AML-193 (cell line): ENCODE measurements at regions not wholly inside any gene's neighbourhood (a gene's known extent, or its start where the extent isn't known, plus 50 kb on each side); places are given as distances from the start of the nearest gene placed in this dataset.

Source experiments
- DNase-seq, 2 experiments: peaks; one replicate each; lab custom pipeline; 2025; lab: John Stamatoyannopoulos, UW

DNA sequence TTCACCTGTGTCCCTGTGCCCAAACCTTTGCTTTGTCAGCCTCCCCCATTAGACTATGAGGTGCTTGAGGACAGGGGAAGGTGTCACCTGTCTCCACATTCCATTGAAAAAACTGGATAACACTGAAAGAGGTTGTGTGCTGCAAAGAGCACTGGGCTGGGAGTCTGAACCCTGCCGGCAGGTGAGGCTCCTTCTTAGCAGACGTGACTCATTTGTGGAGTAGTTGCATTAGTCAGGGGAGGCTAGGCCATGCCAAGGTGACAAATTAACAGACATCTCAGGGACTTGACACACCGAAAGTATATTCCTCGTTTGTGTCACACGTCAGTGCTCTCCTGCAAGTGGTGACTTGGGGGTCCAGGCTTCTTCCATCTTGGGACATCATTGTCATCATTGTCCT lies 95.9 kb upstream of the STX18 start:
- no peak for DNase-seq

DNA sequence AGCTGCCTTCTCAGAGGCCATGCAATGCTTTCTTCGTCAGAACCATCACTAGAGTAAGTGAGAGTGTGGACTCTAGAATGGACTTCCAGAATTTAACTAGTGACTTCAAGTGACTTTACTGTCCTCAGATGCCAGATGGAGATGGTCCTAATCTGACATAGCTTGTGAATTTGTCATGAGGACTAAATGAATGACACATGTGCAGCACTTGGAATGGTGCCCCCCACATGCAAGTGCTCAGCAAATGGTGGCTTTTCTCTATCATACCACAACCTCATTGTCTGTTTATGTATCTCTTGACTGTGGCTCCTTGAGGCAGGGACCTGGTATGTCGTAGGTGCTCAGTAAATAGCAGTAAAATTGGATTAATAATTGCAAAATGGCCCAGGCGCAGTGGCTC lies 91.6 kb upstream of the STX18 start:
- DNase-seq = no peak

DNA sequence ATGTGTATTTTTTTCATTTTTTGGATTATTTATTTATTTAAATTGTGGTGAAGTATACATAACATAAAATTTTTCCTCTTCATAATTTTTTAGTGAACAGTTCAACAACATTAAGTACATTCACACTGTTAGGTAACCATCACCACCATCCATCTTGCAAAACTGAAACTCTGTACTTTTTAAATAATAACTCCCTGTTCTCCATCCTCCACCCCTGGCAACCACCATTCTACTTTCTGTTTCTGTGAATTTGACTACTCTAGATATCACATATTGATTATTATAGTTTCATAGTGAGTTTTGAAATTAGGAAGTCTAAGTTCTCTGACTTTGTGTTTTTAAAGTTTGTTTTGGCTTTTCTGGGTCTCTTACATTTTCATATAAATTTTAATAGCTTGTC lies 89.3 kb upstream of the STX18 start:
- DNase-seq = no peak

DNA sequence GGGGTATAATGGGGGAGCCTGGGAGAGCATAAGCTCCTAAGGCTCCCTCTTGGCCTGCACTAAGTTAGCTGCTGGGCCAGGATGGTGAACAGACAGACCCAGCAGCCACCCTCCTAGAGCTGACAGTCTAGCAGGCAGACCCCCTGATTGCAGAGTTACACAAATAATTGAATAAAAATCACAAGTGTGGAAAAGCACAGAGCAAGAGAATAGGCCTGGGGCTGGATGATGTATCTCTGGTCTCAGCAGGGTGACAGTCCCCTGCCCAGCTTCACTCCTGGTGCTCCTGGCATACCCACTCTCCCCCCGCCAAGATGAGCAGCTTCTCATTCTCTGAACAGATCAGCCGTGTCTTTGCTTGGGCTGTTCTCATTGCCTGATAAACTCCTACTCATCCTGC lies 86.1 kb upstream of the STX18 start:
- DNase-seq = no peak

DNA sequence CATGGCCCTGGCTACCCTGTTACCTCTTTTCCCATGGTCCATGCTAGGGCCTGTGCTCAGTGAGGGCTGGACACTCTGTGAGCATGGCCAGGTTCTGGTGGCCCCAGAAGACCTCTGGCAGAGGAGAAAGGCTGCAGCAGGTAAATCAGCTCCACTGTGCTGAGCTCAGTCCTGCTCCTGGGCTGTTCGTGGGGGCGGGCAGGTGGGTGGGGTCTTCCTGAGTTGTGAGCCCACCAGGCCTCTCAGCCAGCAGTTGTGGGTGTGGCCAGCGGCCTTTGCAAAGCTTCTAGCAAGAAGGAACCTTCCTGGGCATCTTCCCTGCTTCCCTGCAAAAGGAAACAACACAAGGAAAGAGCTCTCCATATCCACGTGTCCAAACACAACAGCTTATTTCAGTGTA lies 85.3 kb upstream of the STX18 start:
- DNase-seq = no peak

DNA sequence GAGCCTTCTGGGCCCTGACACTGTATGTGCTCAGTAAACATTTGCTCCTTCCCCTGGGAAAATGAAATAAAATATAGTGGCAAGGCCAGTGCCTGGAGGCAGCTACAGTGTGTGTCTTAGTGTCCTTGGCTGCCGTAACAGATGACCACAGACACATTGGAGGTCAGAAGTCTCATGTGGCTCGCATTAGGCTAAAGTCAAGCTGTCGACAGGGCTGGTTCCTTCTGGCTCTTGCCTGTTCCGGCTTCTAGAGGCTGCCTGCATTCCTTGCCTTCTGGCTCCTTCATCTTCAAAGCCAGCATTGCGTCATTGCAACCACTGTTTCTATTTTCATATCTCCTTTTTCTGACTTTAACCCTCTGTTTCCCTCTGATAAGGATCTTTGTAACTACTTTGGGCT lies 83.6 kb upstream of the STX18 start:
- no peak for DNase-seq

DNA sequence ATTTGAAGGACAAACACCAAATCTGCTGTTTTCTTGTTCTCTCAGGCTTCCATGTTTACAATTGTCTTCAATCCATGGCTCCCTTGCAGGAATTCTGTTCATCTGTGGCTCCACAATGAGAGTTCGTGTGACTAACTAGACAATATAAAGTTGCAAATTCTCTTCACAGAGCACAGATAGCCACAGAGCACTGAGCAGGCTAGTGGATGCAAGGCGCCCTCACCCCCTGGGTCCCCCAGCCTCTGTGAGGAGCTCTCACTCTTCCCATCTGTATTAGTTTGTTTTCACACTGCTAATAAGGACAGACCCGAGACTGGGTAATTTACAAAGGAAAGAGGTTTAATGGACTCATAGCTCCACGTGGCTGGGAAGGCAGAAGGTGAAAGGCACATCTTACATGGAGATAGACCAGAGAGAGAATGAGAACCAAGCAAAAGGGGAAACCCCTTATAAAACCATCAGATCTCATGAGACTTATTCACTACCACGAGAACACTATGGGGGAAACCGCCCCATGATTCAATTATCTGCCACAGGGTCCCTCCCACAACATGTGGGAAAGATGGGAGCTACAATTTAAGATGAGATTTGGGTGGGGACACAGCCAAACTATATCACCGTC lies 82.5 kb upstream of the STX18 start:
- DNase-seq = no peak

DNA sequence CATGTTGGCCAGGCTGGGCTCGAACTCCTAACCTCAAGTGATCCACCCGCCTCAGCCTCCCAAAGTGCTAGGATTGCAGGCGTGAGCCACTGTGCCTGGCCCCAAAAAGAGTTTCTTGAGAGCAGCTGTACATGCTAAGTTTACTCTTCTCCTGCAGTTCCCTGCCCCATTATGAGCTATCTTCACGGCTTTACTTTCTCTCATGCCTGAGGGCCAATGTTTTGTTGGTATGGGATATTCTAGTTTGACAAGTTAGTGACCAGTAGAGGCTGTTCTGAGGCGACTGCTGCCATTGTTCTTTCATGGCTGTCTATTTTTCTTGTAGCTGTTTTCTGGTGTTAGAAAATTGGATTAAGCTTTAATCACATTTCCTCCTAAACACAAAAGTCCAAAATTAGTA lies 78.0 kb upstream of the STX18 start:
- no peak for DNase-seq

DNA sequence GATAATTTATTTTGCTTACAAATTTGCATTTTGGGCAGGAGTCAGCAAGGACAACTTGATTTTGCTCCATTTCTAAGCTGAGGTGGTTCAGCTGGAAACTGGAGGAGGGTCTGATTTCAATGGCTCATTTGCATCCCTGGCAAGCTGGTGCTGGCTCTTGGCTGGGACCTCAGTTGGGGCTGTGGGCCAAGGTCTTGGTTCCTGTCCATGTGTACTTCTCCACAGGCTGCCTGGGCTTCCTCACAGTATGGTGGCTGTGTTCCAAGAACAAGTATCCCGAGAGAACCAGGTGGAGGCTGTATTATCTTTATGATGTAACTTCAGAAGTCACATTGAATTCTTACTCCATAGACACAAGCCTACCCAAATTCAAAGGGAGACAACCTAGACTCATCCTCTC lies 77.0 kb upstream of the STX18 start:
- no peak for DNase-seq

DNA sequence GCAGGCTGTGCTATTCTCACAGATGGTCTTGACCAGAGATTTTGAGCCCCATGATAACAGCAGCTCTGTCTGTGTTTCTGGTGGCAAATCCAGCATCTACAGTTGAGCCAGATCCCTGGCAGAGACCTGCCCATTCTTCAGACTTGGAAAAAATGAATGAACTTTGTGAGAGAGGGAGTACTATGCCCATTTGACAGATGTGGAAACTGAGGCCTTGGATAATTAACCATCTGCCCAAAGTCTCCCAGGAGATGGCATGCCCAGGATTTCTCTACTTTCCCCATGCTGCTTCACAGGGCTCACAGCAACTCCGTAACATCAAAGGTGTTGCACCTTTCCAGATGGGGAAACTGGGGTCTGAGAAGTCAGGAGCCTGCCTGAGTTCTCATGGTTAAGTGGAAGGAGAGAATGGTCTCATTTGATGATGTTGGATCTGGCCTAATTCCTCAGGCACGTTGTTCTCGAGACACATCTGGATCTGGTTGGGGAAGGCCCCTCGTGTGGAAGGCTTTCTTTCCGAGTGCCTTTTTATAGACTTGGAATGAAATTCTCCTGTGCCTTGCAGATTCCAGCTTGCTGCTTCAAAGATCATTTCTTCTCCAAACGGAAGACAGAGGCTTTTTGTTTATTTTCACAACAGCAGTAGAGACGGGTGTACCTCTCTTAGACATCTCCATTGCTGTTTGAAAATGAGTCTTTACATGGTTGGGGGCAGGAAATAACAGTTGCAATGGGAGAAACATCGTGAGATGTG lies 73.3 kb upstream of the STX18 start:
- DNase-seq = no peak

DNA sequence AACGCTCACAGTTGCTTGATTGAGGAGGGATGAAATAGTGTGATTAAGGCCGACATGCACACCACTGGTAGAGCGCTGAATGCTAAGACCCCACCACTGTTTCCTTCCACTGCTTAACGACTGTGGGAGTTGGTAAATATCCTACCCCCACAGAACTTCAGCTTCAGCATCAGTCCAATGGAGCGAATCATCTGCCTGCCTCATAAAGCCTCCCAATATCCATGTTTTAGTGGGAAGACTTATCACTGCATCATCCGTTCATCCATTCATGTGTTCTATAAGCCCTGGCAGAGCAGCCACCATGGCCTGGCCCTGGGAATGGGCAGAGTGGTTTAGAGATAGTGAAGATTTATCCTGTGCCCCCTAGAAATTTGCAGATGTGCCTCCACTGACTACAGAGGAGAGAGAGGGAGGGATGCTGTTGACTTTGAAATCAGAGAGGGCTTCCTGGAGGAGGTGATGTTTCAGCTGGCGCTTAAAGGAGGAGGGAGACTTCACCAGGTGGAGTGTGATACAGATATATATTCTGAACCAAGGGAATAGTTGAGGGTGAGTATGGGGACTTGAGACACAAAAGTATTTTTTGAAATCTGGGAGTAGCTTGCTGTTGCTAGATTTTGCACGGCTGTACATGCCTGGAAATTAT lies 71.9 kb upstream of the STX18 start:
- no peak for DNase-seq

DNA sequence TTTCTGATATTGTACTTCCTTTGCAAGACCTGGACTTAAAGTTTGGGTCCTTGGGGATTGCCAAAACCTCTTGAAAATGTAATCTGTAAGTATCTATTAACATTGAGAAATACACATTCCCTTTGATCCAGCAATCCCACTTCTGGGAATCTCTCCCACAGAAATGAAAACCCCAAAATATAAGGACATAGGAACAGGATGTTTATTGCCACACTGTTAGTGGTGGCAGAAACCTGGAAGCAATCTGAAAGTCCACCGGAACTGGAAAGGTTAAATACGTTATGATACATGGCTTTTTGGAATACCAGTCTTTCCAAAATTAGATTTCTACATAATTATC lies 71.2 kb upstream of the STX18 start:
- no peak for DNase-seq

DNA sequence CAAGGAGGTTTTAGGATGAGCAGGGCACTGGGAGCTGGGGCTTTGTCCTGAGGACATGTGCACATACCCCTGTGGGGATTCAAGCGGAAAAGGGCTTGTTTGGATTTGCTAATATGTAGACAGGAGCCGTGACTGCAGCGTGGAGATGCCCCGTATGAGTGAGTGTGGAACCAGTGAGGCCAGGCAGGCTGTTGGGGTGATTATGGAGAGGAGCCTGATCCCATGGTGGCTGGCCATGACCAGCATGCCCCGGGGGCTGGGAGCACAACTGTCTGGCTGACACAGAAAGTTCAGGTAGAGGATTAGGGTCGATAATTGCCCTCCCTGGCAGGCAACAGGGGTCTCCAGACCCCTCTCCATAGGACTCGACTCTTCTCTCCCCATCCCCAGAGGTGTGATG lies 68.8 kb upstream of the STX18 start:
- no peak for DNase-seq

DNA sequence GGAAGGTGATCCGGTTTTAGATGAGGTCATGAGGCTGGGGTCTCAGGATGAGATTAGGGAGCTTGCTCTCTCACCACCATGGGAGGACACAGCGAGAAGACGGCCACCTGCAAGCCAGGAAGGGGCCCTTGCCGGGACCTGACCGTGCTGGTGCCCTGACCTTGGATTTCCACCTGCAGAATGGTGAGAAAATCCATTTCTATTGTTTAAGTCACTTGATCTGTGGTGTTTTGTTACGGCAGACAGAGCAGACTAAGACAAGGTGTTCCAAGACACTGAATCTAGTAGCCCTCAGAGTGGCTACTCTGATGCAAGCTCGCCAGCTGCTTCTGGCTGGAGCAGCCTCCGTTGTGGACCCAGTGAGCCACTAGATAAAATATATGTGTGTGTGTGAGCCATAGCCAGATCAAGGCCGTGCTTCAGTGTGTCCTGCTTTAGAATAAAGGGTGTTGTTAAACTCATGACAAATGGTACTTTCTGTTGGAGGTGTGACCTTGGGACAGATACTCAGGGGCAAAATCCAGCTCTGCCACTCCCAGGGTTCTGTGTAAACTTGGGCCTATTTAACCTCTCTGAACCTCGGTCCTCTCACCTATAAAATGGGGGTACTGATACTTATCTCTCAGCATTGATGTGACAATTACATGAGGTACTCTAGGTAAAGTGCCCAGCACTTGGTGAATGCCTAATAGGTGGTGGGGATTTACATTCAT lies 67.9 kb upstream of the STX18 start:
- no peak for DNase-seq

DNA sequence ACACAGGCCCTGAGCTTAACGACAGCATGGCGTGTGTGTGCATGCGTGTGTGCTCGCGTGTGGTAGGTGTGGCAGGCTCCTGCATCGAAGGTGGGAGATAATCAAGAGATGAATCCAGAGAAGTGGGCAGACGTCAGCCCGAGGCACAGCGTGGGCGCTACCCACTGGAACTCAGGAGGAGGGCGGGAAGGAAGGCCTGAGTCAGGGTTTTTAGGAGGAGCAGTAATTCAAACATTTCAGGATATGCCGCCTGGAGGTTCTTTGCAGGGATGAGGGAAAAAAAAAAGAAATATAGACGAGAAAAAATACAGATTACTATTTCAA lies 66.3 kb upstream of the STX18 start:
- no peak for DNase-seq

DNA sequence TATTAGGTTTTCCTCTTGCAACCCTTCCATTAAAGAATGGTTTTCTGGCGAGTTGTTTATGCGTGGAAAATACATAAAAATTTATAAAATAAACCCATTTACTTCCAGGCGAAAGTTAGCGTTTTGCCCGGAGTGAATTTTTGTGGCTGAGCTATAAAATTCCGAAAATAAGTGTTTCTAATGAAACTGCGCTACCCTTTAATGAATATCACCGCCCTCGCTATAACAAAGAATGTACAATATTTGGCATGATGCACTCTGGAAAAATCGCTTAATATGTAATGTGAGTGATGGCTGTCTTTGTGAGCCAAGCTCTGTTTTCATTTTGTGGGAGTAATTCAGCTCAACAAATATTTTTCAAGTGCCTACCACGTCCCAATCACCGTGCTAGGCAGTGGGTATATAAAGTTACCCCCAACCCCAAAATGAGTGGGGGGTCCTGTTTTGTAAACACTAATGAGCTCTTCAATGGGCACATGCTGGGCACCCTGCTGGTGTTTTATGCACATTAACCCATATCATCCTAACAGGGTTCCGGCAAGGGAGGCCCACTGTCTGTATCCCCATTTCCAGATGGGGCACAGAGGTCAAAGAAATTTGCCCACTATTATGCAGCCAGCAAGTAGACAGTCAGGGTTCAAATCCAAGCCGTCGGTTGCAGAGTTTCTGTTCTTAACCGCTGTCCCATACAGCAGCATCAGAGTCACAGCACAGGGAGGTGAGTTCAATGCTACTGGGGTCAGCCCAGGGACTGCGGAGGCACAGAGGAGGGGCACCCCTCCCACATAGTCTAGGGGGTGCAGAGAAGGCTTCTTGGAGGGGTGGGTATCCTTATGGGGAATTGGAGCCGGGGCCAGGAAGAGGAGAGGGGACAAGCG lies 65.7 kb upstream of the STX18 start:
- DNase-seq = no peak

DNA sequence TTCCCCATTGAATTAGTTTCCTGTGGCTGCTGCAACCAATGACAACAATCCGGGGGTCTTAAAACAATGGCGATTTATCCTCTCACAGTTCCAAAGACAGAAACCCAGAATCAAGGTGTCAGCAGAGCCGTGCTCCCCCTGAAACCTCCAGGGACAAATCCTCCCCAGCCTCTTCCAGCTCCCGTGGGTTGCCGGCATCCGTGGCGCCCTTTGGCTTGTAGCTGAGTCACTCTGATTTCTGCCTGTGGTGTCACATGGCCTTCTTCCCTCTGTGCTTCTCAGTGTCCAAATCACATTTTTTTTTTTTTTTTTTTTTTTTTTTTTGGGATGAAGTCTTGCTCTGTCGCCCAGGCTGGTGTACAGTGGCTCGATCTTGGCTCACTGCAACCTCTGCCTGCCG lies 64.5 kb upstream of the STX18 start:
- no peak for DNase-seq

DNA sequence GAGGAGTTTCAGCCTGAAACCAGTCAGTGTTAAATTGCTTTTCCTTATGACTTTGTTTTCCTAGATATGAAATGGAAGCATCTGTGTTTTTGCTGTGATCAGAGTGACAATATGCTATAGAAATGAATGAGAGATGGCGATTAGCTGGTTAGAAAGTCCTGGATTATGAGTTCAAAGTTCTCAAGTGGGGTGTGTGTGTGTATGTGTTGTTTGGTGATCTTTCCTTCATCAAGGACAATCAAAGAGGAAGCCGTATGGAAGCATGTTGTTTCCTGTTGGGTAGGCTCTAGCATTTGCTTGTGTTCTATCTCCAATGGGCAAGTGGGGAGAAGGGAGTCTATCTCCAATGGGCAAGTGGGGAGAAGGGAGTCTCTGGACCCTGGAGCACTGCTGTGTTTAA lies 64.0 kb upstream of the STX18 start:
- no peak for DNase-seq

DNA sequence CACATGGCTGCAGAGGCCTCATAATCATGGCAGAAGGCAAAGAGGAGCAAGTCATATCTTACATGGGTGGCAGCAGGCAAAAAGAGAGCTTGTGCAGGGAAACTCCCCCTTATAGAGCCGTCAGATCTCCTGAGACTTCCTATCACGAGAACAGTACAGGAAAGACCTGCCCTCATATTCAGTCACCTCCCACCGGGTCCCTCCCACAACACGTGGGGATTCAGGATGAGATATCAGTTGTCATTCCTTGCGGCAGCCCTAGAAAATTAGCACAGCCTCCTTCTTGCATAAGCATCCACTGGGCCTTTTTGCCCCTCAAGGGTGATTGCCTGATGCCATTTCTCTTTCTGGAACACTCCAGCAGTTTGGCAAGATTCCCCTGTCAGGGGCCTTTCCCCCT lies 61.7 kb upstream of the STX18 start:
- no peak for DNase-seq

DNA sequence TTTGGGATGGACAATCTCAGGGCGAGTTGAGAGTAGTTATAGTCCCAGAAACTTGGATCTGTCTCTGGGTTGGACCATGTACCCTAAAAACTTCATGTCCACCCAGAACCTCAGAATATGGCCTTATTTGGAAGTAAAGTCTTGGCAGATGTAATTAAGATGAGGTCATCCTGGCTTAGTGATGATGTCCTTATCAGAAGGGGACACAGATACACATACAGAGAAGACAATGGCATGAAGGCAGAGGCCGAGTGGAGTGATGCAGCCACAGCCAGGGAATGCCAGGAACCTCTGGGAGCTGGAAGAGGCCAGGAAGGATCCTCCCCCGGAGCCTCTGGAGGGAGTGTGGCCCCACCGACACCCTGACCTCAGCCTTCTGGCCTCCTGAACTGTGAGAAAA lies 61.2 kb upstream of the STX18 start:
- no peak for DNase-seq

DNA sequence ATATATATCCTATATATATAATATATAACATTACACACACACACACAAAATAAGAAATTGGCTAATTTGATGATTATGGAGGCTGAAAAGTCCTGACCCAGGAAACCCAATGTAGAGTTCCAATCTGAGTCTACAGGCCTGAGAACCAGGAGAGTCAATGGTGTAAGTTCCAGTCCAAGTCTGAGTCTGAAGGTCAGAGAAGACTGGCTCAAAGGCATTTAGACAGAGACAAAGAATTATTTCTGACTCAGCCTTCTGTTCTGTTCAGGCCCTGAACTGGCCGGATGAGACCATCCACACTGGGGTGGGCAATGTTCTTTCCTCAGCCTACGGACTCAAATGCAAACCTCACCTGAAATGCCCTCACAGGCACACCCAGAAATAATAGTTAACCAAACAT lies 60.6 kb upstream of the STX18 start:
- no peak for DNase-seq

DNA sequence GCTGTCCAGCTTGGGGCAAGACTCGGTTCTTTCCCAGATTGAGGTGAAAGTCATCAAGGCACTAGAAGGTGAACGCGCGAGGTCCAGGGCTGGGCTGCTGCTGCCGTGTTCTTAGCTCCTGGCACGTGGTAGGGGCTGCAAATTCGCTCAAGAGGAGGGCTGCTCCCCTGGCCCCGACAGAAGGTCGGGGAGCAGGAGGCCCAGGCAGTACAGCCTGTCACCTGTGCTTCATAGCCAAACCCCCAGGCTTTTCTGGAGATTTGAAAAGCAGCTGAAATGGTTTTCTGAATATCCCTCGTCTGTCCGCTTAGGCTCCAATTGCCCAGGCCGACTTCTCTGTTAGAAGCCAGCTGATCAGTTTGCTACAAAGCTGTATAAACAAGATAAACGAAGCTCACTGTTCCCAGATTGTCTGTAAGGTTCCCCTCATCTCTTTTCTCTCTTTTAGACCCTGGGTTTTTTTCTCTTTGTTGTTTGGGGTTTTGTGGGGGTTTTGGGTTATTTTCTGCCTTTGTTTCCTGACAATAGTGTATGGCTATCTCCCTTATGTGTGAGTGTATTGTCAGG lies 60.0 kb upstream of the STX18 start:
- DNase-seq = no peak
